ENCODE measurements at regions not wholly inside any gene's neighbourhood (a gene's known extent, or its start where the extent isn't known, plus 50 kb on each side); places are given as distances from the start of the nearest gene placed in this dataset.

- TF ChIP-seq OSR1 (CRISPR knock-in tag; IDR thresholded peaks at IDR 0.05) (no peak), PPARA (CRISPR knock-in tag; IDR thresholded peaks at IDR 0.05; ENCODE audit: borderline replicate concordance) (no peak), ISL1 (CRISPR knock-in tag; IDR thresholded peaks at IDR 0.05) (no peak), ZFP3 (CRISPR knock-in tag; IDR thresholded peaks at IDR 0.05) (no peak)
These were observed 230.0 kb downstream of the ALDH8A1 start for GRCh38 chr6:134719911-134720310.

Measured in SK-N-SH treated with all-trans-retinoic acid at 6 μM for 48 hours (cell line).